GM18520 (cell line): ENCODE measurements at regions not wholly inside any gene's neighbourhood (a gene's known extent, or its start where the extent isn't known, plus 50 kb on each side); places are given as distances from the start of the nearest gene placed in this dataset.

Experiments used
- ATAC-seq: cut with Tn5 transposase; IDR thresholded peaks from one replicate; pipeline ENCODE4 v1.9.1; 2021; ENCODE audit not compliant: unreplicated experiment

DNA sequence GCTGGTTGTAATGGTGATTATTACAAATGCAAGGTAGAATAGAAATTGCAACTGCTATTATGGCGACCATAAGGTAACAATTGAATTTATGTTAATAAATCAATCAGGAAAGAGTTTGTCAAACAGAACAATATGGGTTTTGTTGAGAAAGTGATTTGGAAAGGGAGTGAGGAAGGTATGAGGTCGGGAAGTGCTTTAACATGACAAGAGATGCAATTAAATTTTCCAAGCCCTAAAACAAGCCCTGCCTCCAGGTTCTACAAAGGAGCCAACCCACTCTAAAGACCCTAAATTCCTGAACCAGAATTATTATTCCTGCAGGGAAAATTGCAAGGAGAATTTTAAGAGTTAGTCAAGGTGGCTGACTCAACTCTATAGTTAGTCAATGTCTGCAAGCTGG, 363.7 kb downstream of the BMPER start:
- no peak for ATAC-seq

DNA sequence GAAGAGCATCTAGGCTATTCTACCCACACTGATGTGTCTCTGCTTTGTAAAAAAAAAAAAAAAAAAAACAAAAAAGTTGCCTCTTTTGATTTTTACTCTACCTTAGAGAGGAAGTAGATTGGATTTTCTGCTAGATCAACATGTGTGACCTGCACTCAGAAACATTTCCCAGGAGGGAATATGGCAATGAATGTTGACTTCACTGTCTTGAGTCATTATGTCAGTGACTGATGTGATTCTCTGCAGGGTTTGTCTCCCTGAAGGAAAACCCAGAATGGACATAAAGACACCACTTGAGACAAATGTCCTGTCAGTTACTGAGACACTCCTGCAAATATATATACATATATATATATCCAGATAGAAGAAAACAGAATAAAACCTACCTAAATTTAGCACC, 370.3 kb downstream of the BMPER start:
- ATAC-seq: no peak

DNA sequence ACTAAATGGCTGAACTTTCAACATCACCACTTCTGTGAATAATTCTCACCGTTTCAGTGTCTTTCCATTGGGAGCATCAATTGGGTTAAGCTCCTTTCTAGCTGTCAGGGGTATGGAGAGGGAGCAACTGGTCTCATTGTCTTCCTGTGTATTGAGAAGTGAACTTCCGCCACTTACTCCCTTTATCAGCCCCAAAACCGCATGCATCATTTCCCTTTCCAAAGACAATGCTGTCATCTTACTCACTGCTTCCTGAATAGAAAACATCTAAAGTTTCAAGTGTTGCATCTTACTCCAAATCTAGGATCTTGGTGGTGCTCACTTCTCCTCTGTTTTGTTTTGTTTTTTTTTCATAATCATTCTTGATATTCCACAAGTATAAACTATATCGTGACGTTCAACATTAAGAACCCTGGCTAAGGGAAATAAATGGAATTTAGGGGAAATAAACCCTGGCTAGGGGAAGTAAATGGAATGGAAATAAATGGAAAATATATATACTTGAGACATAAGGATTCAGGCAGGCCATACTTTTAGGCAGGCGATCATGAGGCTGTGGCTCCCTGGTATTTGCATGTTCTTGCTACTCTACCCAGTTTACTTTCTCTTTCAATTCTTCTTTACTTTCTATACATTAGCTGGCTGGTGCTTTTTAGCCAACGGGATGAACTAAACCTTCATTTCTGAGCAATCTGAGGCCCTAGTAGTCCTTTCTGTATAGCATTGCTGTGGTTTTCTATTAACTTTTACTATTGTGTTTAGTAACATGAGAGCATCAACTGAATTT, 371.9 kb downstream of the BMPER start:
- ATAC-seq: peak; percentile 82

DNA sequence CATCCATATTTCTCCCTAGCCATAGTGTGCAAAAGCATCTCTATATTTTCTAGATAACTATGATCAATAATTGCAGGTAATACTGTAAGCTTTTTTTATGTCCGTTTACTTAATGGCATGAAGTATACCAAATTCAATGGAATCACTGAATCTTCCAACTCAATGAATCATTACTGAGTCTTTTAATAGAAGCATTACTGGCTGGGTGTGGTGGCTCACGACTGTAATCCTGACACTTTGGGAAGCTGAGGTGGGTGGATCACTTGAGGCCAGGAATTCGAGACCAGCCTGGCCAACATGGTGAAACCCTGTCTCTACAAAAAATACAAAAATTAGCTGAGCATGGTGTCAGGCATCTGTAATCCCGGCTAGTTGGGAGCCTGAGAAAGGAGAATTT, 372.5 kb downstream of the BMPER start:
- no peak for ATAC-seq

DNA sequence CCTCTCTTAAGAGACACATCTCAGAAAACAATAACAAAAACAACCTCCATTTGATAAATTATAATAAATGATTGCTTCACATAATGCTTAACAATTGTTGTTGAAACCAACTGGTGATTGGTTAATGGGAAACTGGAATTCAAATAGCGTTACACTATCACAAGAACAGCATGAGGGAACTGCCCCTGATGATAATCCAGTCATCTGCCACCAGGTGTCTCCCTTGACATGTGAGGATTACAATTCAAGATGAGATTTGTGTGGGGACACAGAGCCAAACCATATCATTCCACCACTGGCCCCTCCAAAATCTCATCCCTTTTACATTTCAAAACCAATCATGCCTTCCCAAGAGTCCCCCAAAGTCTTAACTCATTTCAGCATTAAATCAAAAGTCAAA, 375.9 kb downstream of the BMPER start:
- no peak for ATAC-seq

DNA sequence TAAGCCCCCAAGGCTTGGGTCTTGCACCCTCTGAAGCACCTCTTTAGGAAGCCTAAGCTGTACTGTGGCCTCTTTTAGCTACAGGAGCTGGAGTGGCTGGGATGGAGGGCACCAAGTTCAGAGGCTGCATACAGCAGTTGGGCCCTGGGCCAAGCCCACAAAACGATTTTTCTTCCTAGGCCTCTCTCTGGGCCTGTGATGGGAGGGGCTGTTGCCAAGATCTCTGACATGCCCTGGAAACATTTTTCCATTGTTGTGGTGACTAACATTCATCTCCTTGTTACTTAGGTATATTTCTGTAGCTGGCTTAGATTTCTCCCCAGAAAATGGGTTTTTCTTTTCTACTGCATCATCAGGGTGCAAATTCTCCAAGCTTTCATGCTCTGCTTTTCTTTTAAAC, 375.7 kb upstream of the NPSR1 start:
- no peak for ATAC-seq

DNA sequence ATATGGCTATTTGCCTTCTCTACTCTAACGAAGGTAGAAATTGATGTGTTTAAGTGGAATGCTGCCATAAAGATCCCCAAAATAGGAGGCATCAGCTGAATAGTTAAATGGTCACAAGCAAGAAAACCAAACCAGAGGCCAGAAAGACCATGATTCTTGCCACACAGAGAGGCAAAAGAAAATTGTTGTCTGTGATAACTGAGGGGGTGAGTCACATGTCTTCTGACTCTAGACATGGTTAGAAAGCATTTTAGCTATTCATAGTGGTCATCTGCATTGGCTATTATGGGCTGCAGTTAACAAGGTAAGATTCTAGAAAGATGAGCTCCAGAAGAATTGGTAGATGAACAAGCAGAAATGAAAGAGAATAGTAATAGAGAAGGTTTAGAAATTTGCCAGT, 361.4 kb upstream of the NPSR1 start:
- ATAC-seq: no peak

DNA sequence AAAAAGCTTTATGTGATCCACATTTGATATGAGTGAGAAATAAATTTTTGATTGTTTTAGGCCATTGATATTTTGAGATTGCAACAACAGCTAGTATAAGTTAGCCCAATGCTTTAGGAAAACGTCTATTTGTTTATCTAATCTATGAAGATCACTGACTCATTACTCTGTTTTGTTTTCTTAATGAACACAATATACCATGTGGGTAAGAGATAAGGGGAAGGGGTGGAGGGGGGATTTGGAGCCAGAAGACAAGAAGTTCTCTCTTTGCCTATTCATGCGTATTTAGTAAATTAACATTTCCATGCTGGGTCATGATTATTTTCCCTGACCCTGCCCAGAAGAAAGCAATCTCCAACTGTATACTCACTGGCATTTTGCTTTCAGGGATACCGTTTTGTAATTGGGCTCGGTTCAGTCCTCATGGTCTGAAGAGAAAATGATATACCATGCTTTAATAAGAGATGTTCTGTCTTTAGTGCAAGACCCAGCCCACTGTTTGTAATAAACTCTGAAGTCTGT, 359.5 kb upstream of the NPSR1 start:
- no peak for ATAC-seq

DNA sequence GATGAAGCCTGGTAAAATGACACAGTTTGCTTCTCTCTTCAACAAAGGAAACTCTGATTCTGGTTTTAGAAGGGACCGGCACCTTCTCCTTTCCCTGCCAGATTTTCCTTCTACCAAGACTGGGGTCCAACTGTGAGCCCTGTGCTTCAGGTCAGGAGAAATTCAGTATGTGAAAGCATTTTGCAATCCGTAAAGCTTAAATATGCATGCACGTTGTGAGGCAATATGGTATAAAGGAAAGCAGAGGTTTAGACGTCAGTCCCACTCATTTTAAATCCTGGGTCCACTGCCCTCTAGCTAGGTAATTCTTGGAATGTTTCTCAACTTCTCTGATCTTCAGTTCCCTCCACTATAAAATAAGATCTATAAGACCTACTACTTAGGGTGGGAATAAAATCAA, 359.0 kb upstream of the NPSR1 start:
- no peak for ATAC-seq

DNA sequence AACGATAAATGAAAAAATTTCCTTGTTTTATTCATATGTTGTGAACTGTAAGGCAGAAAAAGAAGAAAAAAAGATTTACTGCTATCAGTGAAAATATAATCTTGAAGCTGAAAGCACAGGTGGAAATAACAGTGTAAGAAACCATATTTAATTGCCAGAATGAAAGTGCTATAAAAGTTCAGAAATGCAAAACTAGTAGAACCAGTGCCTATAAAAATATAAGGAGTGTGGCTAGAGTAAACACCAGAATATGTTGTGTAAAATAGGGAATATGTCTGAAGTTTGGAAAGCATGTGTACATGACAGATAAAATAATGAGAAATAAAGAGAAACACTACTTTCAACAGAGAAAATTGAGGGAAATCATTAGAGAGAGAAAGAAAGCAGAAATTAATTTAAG, 350.5 kb upstream of the NPSR1 start:
- no peak for ATAC-seq

DNA sequence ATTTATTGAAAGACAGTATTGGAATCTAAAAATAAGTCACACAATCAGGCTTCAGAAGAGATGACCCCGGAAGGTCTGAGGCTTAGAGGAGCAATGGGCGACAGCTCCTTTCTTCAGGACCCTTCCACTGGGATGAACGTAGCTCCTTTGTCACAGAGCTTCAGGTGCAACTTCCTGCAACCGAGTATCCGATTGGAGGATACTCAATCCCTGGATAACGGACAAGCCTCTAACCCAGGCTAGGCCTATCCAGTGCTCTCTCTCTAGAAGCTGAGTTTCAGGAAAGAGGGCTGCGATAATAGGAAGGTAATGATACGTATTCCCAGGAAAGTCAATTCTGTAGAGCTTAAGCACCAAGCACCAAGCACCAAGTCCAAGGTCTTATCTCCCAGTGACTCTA, 349.4 kb upstream of the NPSR1 start:
- no peak for ATAC-seq

DNA sequence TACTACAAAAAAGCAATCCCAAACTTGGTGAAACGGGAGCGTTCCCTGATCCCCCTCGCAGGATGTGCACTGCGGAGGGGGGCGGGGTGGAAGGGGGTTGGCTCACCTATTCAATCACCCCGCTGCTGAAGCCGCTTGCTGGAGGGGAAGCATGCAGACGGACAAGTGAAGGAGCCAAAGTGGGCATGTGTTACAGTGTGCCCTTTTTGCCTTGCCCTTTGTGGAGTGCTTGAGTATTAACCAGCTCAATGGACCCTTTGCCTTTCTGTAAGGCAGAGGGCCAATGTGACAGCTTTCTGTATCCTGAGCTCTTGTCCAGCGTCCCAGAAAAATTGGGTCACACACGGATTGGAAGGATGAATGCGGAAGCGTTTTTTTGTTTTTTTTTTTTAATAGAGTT, 348.9 kb upstream of the NPSR1 start:
- ATAC-seq: no peak

DNA sequence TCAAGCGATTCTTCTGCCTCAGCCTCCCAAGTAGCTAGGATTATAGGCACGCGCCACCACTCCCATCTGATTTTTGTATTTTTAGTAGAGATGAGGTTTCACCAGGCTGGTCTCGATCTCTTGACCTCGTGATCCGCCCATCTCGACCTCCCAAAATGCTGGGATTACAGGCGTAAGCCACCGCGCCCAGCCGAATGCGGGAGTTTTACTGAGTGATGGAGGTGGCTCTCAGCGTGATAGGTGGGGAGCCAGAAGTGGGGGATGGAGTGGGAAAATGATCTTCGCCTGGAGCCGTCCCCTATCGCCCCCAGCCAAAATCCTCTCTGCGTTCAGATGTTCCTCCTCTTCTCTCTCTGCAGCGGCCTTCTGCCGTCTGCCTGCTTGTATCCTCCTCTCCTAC, 348.4 kb upstream of the NPSR1 start:
- no peak for ATAC-seq

DNA sequence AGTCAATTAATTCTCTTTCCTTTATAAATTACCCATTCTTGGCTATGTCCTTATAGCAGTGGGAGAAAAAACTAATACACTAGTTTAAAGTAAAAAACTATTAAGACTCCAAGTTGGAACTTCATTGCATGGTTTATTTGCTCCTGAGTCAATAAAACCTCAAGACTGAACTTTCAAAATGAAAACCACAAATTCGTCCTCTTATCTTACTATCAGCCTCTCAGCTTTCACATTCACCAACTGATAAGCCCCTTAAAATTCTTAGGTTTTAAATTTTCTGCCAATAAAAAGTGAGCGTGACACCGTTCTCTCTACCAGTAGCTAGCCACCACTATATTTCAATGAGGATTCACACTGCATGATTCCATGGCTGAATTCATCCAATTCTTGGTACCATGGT, 346.4 kb upstream of the NPSR1 start:
- ATAC-seq: no peak

DNA sequence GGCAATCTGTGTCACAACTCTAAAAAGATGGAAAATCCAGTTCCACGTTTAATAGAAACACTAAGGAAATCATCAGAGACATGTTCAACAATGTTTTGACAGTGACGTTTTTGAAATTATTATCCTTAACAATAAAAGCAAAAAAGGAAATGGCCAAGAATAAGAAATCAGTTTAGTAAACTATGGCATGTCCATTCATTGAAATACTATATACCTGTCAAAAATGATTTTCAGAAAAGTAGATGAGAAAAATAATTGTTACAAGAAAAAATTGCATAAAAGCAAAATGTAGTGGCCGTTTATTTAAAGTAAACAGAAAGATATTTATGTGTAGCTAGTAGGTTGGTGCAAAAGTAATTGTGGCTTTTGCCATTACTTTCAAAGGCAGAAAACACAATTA, 345.4 kb upstream of the NPSR1 start:
- no peak for ATAC-seq

DNA sequence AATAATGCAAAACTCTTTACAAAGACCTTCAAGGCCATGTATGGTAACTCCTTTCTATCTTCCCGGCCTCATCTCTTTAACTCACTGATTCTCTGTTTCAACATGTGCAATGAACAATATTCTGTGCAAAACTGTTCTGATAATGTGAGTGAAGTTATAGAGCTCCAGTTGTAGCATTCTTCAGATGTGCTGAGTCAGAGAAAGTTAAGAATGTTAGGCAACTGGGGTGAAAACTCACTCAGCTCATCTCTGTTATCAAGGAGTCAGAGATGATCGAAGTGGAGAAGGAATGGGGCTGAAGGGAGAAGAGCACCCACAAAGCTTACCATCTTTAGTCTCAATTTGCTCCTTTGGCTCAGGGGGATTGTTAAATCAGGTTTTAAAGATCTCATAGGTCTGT, 344.7 kb upstream of the NPSR1 start:
- no peak for ATAC-seq

DNA sequence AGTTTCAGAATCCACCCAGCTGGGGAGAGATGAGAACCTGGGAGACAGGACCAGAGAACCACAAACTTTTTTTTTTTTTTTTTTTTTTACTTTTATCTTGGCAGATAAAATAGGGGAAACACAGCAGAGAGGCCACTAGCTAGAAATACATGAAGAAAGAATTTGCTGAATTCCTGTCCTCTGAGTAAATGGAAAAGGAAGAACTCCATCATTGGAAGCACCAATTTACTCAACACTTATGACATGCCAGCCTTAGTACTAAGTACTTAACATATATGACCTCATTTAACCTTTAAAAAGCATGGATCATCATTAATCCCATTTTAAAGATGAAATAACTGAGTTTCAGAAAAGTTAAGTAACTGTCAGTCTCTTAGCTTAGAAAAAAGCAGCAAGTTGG, 343.0 kb upstream of the NPSR1 start:
- ATAC-seq: no peak

DNA sequence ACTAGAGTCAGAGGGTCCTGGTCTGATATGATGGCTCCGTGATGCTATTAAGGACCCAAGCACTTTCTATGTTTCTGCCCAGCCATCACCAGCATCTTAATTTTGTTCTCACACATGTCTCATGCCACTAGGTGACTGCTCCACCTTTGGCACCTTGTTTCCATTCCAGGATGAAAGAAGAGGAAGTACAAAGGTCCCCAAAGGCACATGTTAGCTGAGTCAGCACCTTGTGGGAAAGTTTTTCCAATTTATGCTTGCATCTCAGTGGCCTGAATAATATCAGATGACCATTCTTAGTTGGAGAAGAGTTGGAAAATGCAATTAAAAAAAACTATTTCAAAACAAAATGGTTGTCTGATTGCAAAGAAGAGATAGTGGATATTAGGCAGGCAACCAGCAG, 341.0 kb upstream of the NPSR1 start:
- ATAC-seq: no peak

DNA sequence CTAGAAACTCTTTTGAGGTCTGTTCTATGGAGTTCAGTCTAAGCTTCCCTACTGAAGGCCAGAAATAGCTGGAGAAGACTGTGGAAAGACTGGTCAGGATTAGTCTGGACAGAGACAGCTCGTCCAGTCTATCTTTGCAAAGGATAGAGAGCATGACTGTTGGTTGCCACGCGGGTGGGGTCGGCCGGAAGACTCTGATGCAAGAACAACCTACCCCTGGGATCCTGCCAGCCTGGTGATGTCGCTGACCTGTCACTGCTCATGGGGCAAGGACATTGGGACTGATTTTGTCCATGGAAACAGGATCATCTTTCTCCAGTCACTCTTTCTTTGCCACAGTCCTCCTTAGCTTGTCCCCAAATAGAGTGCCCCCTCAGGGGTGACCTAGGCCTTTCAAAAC, 337.6 kb upstream of the NPSR1 start:
- ATAC-seq: no peak

DNA sequence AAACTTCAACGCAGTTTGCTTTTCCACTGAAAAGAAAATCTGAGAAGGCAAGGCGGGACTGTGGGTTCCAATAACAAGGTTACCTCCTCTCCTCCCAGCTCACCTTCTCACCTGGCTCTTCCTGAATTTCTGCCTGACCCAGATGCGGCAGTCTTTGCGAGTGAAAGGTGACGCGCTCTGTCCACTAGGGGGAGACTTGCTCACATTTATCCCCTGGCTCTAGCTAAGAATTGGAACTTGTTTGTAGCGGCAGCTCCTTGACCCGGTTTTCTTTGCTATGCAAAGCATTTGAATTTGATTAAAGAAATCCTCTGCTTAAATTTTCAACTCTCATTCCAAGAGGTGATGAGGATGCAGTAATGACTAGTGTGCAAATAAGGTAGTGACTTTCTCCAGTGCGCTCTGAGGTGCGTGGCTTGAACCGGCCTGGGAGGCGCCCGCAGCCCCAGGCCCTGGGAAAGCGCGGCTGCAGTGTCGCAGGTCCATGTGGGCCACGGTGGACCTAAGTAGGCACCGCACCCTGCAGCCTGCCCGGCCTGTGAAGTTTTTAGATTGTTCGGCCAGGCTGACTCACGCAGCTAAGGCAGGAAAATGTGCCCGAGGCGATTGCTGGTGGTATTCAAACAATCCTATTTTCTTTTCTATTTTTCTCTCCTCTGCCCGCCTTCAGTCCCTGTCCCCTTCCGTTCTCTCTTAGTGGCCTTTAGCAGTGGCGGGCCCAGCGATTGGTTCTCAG, 336.9 kb upstream of the NPSR1 start:
- peak; percentile 76 for ATAC-seq

DNA sequence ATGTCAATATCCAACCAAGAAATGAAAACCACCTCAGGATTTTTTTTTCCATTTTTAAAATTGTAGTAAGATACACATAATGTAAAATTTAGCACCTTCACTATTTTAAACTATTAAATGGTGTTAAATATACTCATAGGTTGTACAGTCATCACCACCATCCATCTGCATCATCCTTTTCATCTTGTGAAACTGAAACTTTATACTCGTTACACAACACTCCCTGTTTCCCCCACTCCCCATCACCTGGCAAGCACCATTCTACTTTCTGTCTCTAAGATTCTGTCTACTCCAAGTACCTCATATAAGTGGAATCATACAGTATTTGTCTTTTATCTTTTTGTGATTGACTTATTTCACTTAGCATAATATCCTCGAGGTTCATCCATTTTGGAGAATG, 335.2 kb upstream of the NPSR1 start:
- peak; percentile 43 for ATAC-seq

DNA sequence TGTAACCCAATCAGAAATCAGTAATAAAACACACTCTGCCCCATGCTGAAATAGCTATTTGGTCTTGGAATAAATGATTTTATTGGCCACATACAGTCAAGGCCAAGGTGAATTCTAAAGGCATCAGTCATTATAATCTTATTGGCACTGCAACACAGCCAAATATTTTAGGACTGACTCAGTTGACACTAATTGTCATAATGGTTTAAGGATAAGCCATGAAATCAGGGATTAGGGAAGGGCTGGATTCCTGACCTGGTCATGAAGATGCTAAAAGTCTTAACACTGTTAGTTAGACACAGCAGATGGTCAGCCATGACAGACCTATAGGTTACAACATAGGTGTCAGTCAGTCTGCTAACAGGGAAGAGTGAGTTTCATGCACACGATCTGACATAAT, 330.3 kb upstream of the NPSR1 start:
- no peak for ATAC-seq

DNA sequence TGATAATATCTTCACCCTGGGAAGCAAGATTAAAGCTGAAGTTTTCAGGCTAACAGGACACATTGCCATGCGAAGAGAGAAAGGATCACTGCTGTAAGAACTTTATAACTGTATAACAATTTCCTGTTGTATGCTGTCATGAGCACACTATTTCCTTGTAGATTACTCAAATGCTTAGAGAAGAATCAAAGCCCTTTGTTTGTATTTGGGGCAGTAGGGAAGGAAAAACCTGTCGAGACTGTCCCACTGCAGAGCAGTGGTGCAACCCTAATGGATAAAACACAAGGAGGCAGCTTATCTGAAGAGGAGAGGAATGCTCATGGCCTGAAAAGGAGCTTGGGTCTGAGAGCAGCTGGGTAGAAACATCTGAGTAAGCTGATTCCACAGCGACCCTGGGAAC, 327.7 kb upstream of the NPSR1 start:
- no peak for ATAC-seq
